Testis (tissue), 2 donors: ENCODE measurements at regions not wholly inside any gene's neighbourhood (a gene's known extent, or its start where the extent isn't known, plus 50 kb on each side); places are given as distances from the start of the nearest gene placed in this dataset.

ENCODE experiments used
- CTCF ChIP-seq, 3 experiments: fragments of 450-650 bp in 2 of 3; fragments of 200-600 bp in 1 of 3; sonication (generic) in 1 of 3; IDR thresholded peaks; one replicate each; pipeline ENCODE4 v1.5.1; 2016 to 2019; ENCODE audit warnings: antibody characterized with exemption in 3 of 3, mild to moderate bottlenecking in 2 of 3, moderate library complexity in 1 of 3
- POLR2A ChIP-seq: fragments of 450-650 bp; IDR thresholded peaks from one replicate; pipeline ENCODE4 v1.6.1; 2017; ENCODE audit warnings: antibody characterized with exemption, mild to moderate bottlenecking, moderate library complexity

GRCh38 chr2:71849607-71850305 is 297.9 kb downstream of the CYP26B1 start:
- TF ChIP-seq POLR2A (no peak), CTCF (IDR thresholded peaks at IDR 0.05) (no peak)
